DOHH2 (cell line): ENCODE measurements at regions not wholly inside any gene's neighbourhood (a gene's known extent, or its start where the extent isn't known, plus 50 kb on each side); places are given as distances from the start of the nearest gene placed in this dataset.

Experiments
- CTCF ChIP-seq: fragments of 200-600 bp; sonication (generic); IDR thresholded peaks from one replicate; pipeline ENCODE4 v1.5.1; 2014; ENCODE audit warnings: antibody characterized with exemption, mild to moderate bottlenecking, low read depth, low read length; ENCODE audit not compliant: poor library complexity, severe bottlenecking
- EZH2phosphoT487 ChIP-seq: fragments of 200-600 bp; sonication (generic); IDR thresholded peaks from 2 replicates; pipeline ENCODE4 v1.6.1; 2017; ENCODE audit warnings: borderline replicate concordance, mild to moderate bottlenecking, antibody characterized with exemption, low read length, moderate library complexity, mixed read lengths

GRCh38 chr1:31510304-31510703 is 66.0 kb upstream of the TINAGL1 start:
- TF ChIP-seq CTCF (no peak), EZH2phosphoT487 (no peak)
